ENCODE measurements at regions not wholly inside any gene's neighbourhood (a gene's known extent, or its start where the extent isn't known, plus 50 kb on each side); places are given as distances from the start of the nearest gene placed in this dataset.

DNA sequence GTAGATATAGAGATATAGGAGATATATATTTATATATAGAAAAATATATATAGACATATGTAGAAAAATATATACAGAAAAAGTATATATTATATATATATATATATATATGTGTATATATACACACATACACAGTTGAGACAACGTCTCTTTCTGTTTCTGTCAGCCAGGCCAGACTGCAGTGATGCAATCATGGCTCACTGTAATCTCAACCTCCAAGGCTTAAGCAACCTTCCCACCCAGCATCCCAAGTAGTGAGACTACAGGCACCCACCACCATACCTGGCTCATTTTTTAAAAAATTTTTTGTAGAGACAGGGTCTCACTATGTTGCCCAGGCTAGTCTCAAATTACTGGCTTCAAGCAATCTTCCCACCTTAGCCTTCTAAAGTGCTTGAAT is 426.3 kb downstream of the GPM6A start:
- 96 to 100% methylated on average over 1 of the region's 1 CpG for WGBS, 2 experiments
- Histone ChIP-seq H3K9me3 (ENCODE audit: control insufficient read depth, low read length) (no peaks in the 10 kb centered on the region), H3K27me3 (ENCODE audit: control insufficient read depth, insufficient read depth, low read length, poor library complexity, severe bottlenecking) (no peaks in the 10 kb centered on the region), H3K4me3 (ENCODE audit: insufficient read depth, low read depth, low read length) (no peak overlapping the region), H3K27ac (ENCODE audit: insufficient read depth, low read depth, low read length, poor library complexity, severe bottlenecking) (no peak overlapping the region), H3K4me1 (ENCODE audit: control insufficient read depth, insufficient read depth, low read length) (no peaks in the 10 kb centered on the region), H3K36me3 (ENCODE audit: control insufficient read depth, insufficient read depth, low read length) (no peaks in the 10 kb centered on the region)

DNA sequence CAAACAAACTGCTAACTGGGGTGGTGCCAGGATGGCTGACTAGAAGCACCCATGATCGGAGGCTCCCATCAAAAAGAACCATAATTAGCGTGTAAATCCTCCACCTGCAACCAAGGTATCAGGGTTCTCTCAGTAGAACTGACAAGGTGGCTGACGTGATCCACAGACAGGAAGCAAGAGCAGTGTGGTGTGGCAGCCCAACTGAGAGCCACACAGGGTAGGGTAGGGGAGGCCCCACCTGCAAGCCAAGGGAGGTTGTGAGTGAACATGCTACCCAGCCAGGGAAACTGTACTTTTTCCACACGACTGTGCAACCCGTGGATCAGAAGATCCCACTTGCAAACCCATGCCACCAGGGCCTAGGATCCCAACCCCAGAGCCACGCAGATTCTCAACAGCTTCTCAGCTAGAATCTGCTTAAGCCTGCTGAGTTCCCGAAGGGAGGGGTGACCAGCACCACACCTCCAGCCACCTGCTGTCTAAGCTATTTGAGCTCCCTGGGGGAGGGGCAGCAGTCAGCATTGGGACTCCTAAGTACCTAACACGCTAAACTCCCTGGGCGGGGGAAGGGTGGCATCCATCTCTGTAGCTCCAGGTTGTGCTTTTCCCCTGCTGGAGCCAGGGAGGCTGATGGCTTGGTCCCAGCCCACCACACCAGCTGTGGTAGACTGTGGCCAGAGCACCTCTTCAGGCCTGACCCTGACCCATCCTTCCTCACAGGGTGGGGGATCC is 425.1 kb downstream of the GPM6A start:
- H3K27me3 ChIP-seq (ENCODE audit: control insufficient read depth, insufficient read depth, low read length, poor library complexity, severe bottlenecking) = no peaks in the 10 kb centered on the region
- H3K9me3 ChIP-seq (ENCODE audit: control insufficient read depth, low read length) = no peaks in the 10 kb centered on the region
- WGBS, 2 experiments = 87% methylated on average over 9 of the region's 9 CpGs
- H3K4me1 ChIP-seq (ENCODE audit: control insufficient read depth, insufficient read depth, low read length) = no peaks in the 10 kb centered on the region
- no peaks in the 10 kb centered on the region for H3K36me3 ChIP-seq (ENCODE audit: control insufficient read depth, insufficient read depth, low read length)
- H3K27ac ChIP-seq (ENCODE audit: insufficient read depth, low read depth, low read length, poor library complexity, severe bottlenecking) = no peak overlapping the region
- H3K4me3 ChIP-seq (ENCODE audit: insufficient read depth, low read depth, low read length) = no peak overlapping the region

DNA sequence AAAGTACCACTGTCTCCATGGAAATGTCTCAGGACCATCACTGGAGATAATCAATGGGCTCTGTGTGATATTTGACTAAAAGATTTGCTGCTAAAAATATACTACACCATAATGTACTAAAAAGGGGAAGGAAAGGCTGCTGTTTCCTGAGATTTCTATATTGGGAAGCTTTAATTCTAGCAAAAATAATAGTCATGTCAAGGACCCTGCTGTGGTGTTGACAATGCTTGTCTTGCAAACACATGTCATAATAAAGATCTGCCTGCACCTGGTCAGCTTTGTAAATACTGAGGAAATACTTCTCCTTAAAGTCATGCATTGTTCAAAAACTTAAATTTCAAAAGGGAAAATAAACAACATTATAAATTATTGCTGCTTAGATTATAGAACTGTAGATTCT is 417.9 kb downstream of the GPM6A start:
- Histone ChIP-seq H3K27me3 (ENCODE audit: control insufficient read depth, insufficient read depth, low read length, poor library complexity, severe bottlenecking) (no peaks in the 10 kb centered on the region), H3K9me3 (ENCODE audit: control insufficient read depth, low read length) (no peaks in the 10 kb centered on the region), H3K4me1 (ENCODE audit: control insufficient read depth, insufficient read depth, low read length) (no peaks in the 10 kb centered on the region), H3K4me3 (ENCODE audit: insufficient read depth, low read depth, low read length) (no peak overlapping the region), H3K27ac (ENCODE audit: insufficient read depth, low read depth, low read length, poor library complexity, severe bottlenecking) (no peak overlapping the region), H3K36me3 (ENCODE audit: control insufficient read depth, insufficient read depth, low read length) (no peaks in the 10 kb centered on the region)

DNA sequence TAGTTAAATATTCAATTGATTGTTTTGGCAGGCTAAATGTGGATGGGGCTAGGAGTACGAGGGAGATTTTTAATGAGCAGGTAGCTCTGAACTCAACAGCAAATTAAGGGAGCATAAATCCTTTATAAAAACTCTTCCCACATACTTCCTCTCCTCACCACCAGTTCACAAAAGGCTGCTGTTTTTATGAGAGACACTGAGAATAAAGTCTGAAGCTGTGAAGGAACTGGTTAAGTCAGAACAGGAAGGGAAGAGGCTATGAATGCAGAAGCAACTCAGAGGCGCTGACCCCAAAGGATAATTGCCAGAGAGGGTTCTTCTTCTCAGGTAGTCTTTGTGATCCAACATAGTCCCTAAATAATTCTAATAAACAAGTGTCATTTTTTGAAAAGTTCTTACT is 406.1 kb downstream of the GPM6A start:
- Histone ChIP-seq H3K4me3 (ENCODE audit: insufficient read depth, low read depth, low read length) (no peak overlapping the region), H3K36me3 (ENCODE audit: control insufficient read depth, insufficient read depth, low read length) (no peaks in the 10 kb centered on the region), H3K27ac (ENCODE audit: insufficient read depth, low read depth, low read length, poor library complexity, severe bottlenecking) (no peak overlapping the region), H3K27me3 (ENCODE audit: control insufficient read depth, insufficient read depth, low read length, poor library complexity, severe bottlenecking) (no peaks in the 10 kb centered on the region), H3K4me1 (ENCODE audit: control insufficient read depth, insufficient read depth, low read length) (no peaks in the 10 kb centered on the region), H3K9me3 (ENCODE audit: control insufficient read depth, low read length) (no peaks in the 10 kb centered on the region)
- WGBS, 2 experiments = 40 to 90% methylated on average over 1 of the region's 2 CpGs

DNA sequence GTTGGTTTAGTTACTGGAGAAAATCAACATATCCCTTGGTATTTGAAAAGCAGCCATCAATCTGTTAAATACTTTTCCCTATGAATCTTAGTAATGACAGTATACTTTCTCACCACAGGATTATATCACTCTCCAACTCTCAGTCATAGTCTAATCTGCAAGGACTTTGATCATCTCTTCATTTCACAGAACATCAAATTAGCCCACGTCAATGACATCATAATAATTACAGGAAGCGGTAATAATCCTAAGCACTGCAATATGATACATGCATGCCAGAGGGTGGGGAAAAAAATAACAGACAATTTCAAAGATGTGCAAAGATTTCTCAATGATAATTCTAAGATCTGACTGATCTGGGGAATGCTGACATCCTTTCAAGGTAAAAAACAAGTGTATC is 404.1 kb downstream of the GPM6A start:
- Histone ChIP-seq H3K9me3 (ENCODE audit: control insufficient read depth, low read length) (no peaks in the 10 kb centered on the region), H3K27me3 (ENCODE audit: control insufficient read depth, insufficient read depth, low read length, poor library complexity, severe bottlenecking) (no peaks in the 10 kb centered on the region), H3K4me1 (ENCODE audit: control insufficient read depth, insufficient read depth, low read length) (no peaks in the 10 kb centered on the region), H3K36me3 (ENCODE audit: control insufficient read depth, insufficient read depth, low read length) (no peaks in the 10 kb centered on the region), H3K4me3 (ENCODE audit: insufficient read depth, low read depth, low read length) (no peak overlapping the region), H3K27ac (ENCODE audit: insufficient read depth, low read depth, low read length, poor library complexity, severe bottlenecking) (no peak overlapping the region)
- 97 to 100% methylated on average over 2 of the region's 2 CpGs for WGBS, 2 experiments

DNA sequence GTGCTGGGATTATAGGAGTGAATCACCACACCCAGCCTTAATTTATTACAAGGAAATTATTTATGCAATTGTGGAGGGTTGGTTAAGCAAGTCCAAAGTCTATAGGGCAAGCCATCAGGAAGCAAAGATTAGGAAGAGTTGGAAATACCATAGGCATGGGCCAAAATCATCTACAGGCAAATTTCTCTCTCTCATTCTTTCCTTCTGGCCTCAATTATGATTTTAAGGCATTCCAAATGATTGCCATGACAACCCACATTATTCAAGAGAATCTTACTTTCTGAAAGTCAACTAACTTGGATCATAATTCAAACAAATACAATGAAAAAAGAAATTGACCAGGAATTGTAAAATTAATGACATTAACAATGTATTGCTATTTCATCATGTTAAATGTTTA is 400.8 kb downstream of the GPM6A start:
- no peaks in the 10 kb centered on the region for H3K36me3 ChIP-seq (ENCODE audit: control insufficient read depth, insufficient read depth, low read length)

DNA sequence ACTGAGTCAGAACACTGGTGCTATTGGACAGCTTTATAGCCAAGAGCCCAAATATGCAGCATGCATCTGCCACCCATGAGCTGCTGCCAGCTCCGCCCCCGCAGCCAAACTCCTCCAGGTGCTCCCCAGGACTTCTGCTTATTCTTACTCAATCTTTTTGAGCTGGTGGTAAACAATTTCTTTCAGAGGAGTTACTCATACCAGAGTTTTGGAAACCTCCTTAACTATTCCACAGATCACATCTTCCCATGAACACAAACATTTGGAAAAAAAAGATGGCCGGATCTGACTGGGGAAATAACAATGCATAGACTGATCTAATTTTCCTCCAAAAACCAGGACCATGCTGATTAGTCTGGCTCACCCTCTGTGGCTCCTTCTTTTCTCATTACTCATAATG is 399.9 kb downstream of the GPM6A start:
- H3K4me3 ChIP-seq (ENCODE audit: insufficient read depth, low read depth, low read length) = no peak overlapping the region
- no peak overlapping the region for H3K27ac ChIP-seq (ENCODE audit: insufficient read depth, low read depth, low read length, poor library complexity, severe bottlenecking)

More for the DNA sequence above, 400.8 kb downstream of the GPM6A start:
- H3K4me1 ChIP-seq (ENCODE audit: control insufficient read depth, insufficient read depth, low read length) = no peaks in the 10 kb centered on the region
- H3K27me3 ChIP-seq (ENCODE audit: control insufficient read depth, insufficient read depth, low read length, poor library complexity, severe bottlenecking) = no peaks in the 10 kb centered on the region
- H3K27ac ChIP-seq (ENCODE audit: insufficient read depth, low read depth, low read length, poor library complexity, severe bottlenecking) = no peak overlapping the region
- no peaks in the 10 kb centered on the region for H3K9me3 ChIP-seq (ENCODE audit: control insufficient read depth, low read length)
- H3K4me3 ChIP-seq (ENCODE audit: insufficient read depth, low read depth, low read length) = no peak overlapping the region

DNA sequence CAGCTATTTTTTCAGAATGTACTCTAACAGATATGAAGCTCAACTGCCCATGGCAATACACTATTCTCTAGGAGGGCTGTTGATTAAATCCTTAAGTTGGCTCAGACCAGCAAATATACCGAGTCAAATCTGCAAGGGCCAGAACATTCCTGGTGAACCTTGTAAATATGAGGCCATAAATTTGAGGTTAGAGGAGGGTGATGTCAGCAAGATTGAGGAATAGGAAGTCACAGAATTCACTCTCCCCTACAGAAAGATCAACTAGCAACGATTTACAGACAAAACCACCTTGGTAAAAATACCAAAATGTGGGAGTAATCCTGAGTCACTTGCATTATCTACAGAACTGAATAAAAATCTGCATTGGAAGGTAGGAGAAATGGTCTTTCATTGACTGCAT is 399.3 kb downstream of the GPM6A start:
- Histone ChIP-seq H3K27me3 (ENCODE audit: control insufficient read depth, insufficient read depth, low read length, poor library complexity, severe bottlenecking) (no peaks in the 10 kb centered on the region), H3K27ac (ENCODE audit: insufficient read depth, low read depth, low read length, poor library complexity, severe bottlenecking) (no peak overlapping the region), H3K4me1 (ENCODE audit: control insufficient read depth, insufficient read depth, low read length) (no peaks in the 10 kb centered on the region), H3K4me3 (ENCODE audit: insufficient read depth, low read depth, low read length) (no peak overlapping the region), H3K9me3 (ENCODE audit: control insufficient read depth, low read length) (no peaks in the 10 kb centered on the region), H3K36me3 (ENCODE audit: control insufficient read depth, insufficient read depth, low read length) (no peaks in the 10 kb centered on the region)
- 97 to 100% methylated on average over 2 of the region's 2 CpGs for WGBS, 2 experiments

More for the DNA sequence above, 399.9 kb downstream of the GPM6A start:
- Histone ChIP-seq H3K36me3 (ENCODE audit: control insufficient read depth, insufficient read depth, low read length) (no peaks in the 10 kb centered on the region), H3K27me3 (ENCODE audit: control insufficient read depth, insufficient read depth, low read length, poor library complexity, severe bottlenecking) (no peaks in the 10 kb centered on the region), H3K9me3 (ENCODE audit: control insufficient read depth, low read length) (no peaks in the 10 kb centered on the region), H3K4me1 (ENCODE audit: control insufficient read depth, insufficient read depth, low read length) (no peaks in the 10 kb centered on the region)
- 63% methylated on average over 3 of the region's 3 CpGs for WGBS, 2 experiments

DNA sequence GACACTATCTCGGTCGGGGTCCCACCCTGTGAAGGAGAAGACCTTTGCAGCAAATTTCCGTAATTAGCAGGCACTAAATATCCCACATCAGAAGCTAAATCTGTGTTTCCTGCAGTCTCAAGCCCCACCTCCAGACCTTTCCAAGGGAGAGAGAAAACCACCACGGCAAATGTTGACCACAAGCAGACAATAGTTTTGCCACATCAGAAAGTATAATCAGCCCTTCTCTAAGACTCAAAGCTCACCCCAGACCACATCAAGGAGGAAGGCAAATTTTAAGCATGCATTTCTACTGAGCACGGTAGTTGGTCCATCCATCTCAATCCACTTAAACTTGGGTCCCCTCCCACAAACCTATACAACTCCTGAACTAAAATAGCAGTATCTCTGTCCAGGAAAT is 398.5 kb downstream of the GPM6A start:
- Histone ChIP-seq H3K27ac (ENCODE audit: insufficient read depth, low read depth, low read length, poor library complexity, severe bottlenecking) (no peak overlapping the region), H3K27me3 (ENCODE audit: control insufficient read depth, insufficient read depth, low read length, poor library complexity, severe bottlenecking) (no peaks in the 10 kb centered on the region), H3K4me3 (ENCODE audit: insufficient read depth, low read depth, low read length) (no peak overlapping the region), H3K4me1 (ENCODE audit: control insufficient read depth, insufficient read depth, low read length) (no peaks in the 10 kb centered on the region), H3K36me3 (ENCODE audit: control insufficient read depth, insufficient read depth, low read length) (no peaks in the 10 kb centered on the region), H3K9me3 (ENCODE audit: control insufficient read depth, low read length) (no peaks in the 10 kb centered on the region)
- 91 to 95% methylated on average over 5 of the region's 5 CpGs for WGBS, 2 experiments

DNA sequence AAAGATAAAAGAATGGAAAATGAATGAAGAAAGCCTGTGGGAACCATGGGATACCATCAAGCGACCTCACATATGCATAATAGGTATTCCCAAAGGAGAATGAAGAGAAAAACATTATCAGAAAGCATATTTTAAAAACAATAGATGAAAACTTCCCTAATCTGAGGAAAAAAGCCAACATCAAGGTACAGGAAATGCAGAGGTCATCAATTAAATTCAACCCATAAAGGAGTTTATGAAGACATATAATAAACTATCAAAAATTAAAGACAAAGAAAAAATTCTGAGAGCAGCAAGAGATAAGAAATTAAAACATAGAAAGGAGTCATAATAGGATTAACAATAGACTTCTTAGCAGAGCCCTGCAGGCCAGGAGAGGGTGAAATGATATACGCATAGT is 397.5 kb downstream of the GPM6A start:
- WGBS, 2 experiments = 60 to 89% methylated on average over 2 of the region's 2 CpGs

DNA sequence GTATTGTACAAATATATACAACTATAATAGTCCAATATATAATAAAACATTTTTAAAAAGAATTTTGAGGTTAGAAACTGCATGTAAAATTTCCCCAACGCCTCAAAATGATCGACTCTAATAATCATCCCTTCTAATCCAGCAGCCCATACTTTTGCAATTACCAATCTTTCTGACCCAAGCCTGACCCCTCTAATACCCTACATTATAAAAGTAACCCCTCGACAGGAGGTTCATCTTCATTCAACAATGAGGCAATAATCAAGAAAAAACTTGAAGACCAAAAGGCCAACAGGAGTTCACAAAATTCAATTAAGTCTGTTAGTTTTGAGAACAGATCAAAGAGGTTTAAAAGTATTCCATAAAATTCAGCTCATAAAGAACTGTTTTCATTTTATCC is 393.5 kb downstream of the GPM6A start:
- Histone ChIP-seq H3K9me3 (ENCODE audit: control insufficient read depth, low read length) (no peaks in the 10 kb centered on the region), H3K27me3 (ENCODE audit: control insufficient read depth, insufficient read depth, low read length, poor library complexity, severe bottlenecking) (no peaks in the 10 kb centered on the region), H3K27ac (ENCODE audit: insufficient read depth, low read depth, low read length, poor library complexity, severe bottlenecking) (no peak overlapping the region), H3K36me3 (ENCODE audit: control insufficient read depth, insufficient read depth, low read length) (no peaks in the 10 kb centered on the region), H3K4me3 (ENCODE audit: insufficient read depth, low read depth, low read length) (no peak overlapping the region), H3K4me1 (ENCODE audit: control insufficient read depth, insufficient read depth, low read length) (no peaks in the 10 kb centered on the region)
- 94% methylated on average over 3 of the region's 3 CpGs for WGBS, 2 experiments

More for the DNA sequence above, 397.5 kb downstream of the GPM6A start:
- Histone ChIP-seq H3K4me1 (ENCODE audit: control insufficient read depth, insufficient read depth, low read length) (no peaks in the 10 kb centered on the region), H3K36me3 (ENCODE audit: control insufficient read depth, insufficient read depth, low read length) (no peaks in the 10 kb centered on the region), H3K9me3 (ENCODE audit: control insufficient read depth, low read length) (no peaks in the 10 kb centered on the region), H3K4me3 (ENCODE audit: insufficient read depth, low read depth, low read length) (no peak overlapping the region), H3K27me3 (ENCODE audit: control insufficient read depth, insufficient read depth, low read length, poor library complexity, severe bottlenecking) (no peaks in the 10 kb centered on the region), H3K27ac (ENCODE audit: insufficient read depth, low read depth, low read length, poor library complexity, severe bottlenecking) (no peak overlapping the region)
